SK-N-SH (cell line): ENCODE measurements at regions not wholly inside any gene's neighbourhood (a gene's known extent, or its start where the extent isn't known, plus 50 kb on each side); places are given as distances from the start of the nearest gene placed in this dataset.

Experiments used
- CTCF ChIA-PET: fragments of 300-600, 350-600 bp; formaldehyde crosslinking; extraction: SDS; loops from one replicate; lab custom pipeline; 2021; lab: Yijun Ruan, JAX
- POLR2A ChIA-PET: fragments of 350-600 bp; sonication (Branson Sonifier 250); formaldehyde crosslinking; extraction: SDS; loops from one replicate; lab custom pipeline; 2020; ENCODE audit warnings: antibody characterized with exemption, inconsistent platforms; lab: Yijun Ruan, JAX
- DNase-seq: peaks from one replicate; pipeline ENCODE4 v3.0.0; 2012
- H2AFZ ChIP-seq: fragments of 200-600 bp; sonication (generic); 2 replicates; pipeline ENCODE4 v1.8.1; 2016; ENCODE audit warnings: antibody characterized with exemption, mild to moderate bottlenecking, low read depth
- H3F3A ChIP-seq: fragments of 200-600 bp; sonication (generic); replicated peaks from 2 replicates; pipeline ENCODE3; 2016; ENCODE audit warnings: antibody characterized with exemption, mild to moderate bottlenecking; ENCODE audit not compliant: insufficient read depth
- H3K27ac ChIP-seq, 2 experiments: fragments of 200-500 bp in 1 of 2; fragments of 200-600 bp in 1 of 2; sonication (Bioruptor generic) in 1 of 2; sonication (generic), shearing (Covaris generic) in 1 of 2; 2 replicates each; pipeline versions ENCODE4 v1.5.1 to v1.6.1; 2014 to 2016; ENCODE audit warnings: low read depth in 2 of 2, inconsistent platforms in 1 of 2, low read length in 1 of 2, mild to moderate bottlenecking in 1 of 2, mixed read lengths in 1 of 2
- H3K27me3 ChIP-seq: fragments of 200-600 bp; sonication (generic), shearing (Covaris generic); 2 replicates; pipeline ENCODE4 v1.6.1; 2016; ENCODE audit warnings: mixed run types; ENCODE audit not compliant: insufficient read depth
- H3K36me3 ChIP-seq, 2 experiments: fragments of 200-500 bp in 1 of 2; fragments of 200-600 bp in 1 of 2; sonication (Bioruptor generic) in 1 of 2; sonication (generic) in 1 of 2; replicated peaks in 1 of 2; 2 replicates each; pipeline versions ENCODE3 to v1.5.1; 2014 to 2016; ENCODE audit warnings: low read length in 1 of 2, mild to moderate bottlenecking in 1 of 2; ENCODE audit not compliant: insufficient read depth in 2 of 2, control insufficient read depth in 1 of 2
- H3K4me1 ChIP-seq, 2 experiments: fragments of 200-500 bp in 1 of 2; fragments of 200-600 bp in 1 of 2; sonication (Bioruptor generic) in 1 of 2; sonication (generic), shearing (Covaris generic) in 1 of 2; 2 replicates each; pipeline versions ENCODE4 v1.5.1 to v1.6.1; 2014 to 2016; ENCODE audit warnings: low read depth in 1 of 2, low read length in 1 of 2, mixed run types in 1 of 2; ENCODE audit not compliant: insufficient read depth in 2 of 2, control insufficient read depth in 1 of 2
- H3K4me2 ChIP-seq: fragments of 200-600 bp; sonication (generic), shearing (Covaris generic); 2 replicates; pipeline ENCODE4 v1.6.1; 2017; ENCODE audit warnings: mixed run types
- H3K4me3 ChIP-seq, 2 experiments: fragments of 200-500 bp in 1 of 2; fragments of 200-600 bp in 1 of 2; sonication (Bioruptor generic) in 1 of 2; sonication (generic), shearing (Covaris generic) in 1 of 2; 2 replicates each; pipeline versions ENCODE4 v1.5.1 to v1.8.1; 2014 to 2016; ENCODE audit warnings: low read depth in 2 of 2, inconsistent platforms in 1 of 2, low read length in 1 of 2, mild to moderate bottlenecking in 1 of 2, mixed read lengths in 1 of 2, moderate library complexity in 1 of 2
- H3K79me2 ChIP-seq: fragments of 200-600 bp; sonication (generic); 2 replicates; pipeline ENCODE4 v1.8.1; 2017; ENCODE audit warnings: mild to moderate bottlenecking; ENCODE audit not compliant: insufficient read depth
- H3K9ac ChIP-seq: fragments of 200-600 bp; sonication (generic); 2 replicates; pipeline ENCODE4 v1.6.1; 2017; ENCODE audit warnings: mixed run types
- H3K9me2 ChIP-seq: fragments of 200-600 bp; sonication (generic); 2 replicates; pipeline ENCODE4 v1.6.1; 2017; ENCODE audit warnings: mixed run types
- H3K9me3 ChIP-seq: fragments of 200-600 bp; sonication (generic); 2 replicates; pipeline ENCODE4 v1.6.1; 2017; ENCODE audit warnings: mixed run types, mild to moderate bottlenecking, moderate library complexity
- H4K20me1 ChIP-seq: fragments of 200-600 bp; sonication (generic); 2 replicates; pipeline ENCODE4 v1.6.1; 2017; ENCODE audit warnings: mild to moderate bottlenecking, mixed run types; ENCODE audit not compliant: insufficient read depth
- CTCF ChIP-seq: fragments of 200-600 bp; sonication (generic); IDR thresholded peaks from 2 replicates; pipeline ENCODE4 v1.6.1; 2017; ENCODE audit warnings: antibody characterized with exemption, mild to moderate bottlenecking, moderate library complexity
- EP300 ChIP-seq, 2 experiments: IDR thresholded peaks; 2 replicates each; pipeline versions ENCODE4 v1.4.0 to v1.6.1; 2012; ENCODE audit warnings: borderline replicate concordance in 1 of 2, low read depth in 1 of 2, low read length in 1 of 2
- FOXJ3 ChIP-seq: sonication (generic); formaldehyde crosslinking; IDR thresholded peaks from 2 replicates; pipeline ENCODE4 v1.5.1; 2020; ENCODE audit warnings: mild to moderate bottlenecking, missing genetic modification reagents
- GABPA ChIP-seq: IDR thresholded peaks from 2 replicates; pipeline ENCODE4 v1.4.0; 2012; ENCODE audit warnings: low read depth, mild to moderate bottlenecking
- GATA2 ChIP-seq: sonication (generic); formaldehyde crosslinking; IDR thresholded peaks from 2 replicates; pipeline ENCODE4 v1.5.0; 2020; ENCODE audit warnings: mild to moderate bottlenecking, missing genetic modification reagents
- IRF3 ChIP-seq: fragments of 150-350 bp; IDR thresholded peaks from 2 replicates; pipeline ENCODE4 v1.6.1; 2016; ENCODE audit warnings: mild to moderate bottlenecking, low read depth, low read length
- JUND ChIP-seq: IDR thresholded peaks from 2 replicates; pipeline ENCODE4 v1.4.0; 2012
- MEF2A ChIP-seq: IDR thresholded peaks from 2 replicates; pipeline ENCODE4 v1.4.0; 2012; ENCODE audit warnings: low read depth, borderline replicate concordance
- NRF1 ChIP-seq: IDR thresholded peaks from 2 replicates; pipeline ENCODE4 v1.6.1; 2012; ENCODE audit warnings: low read depth, mild to moderate bottlenecking, low read length
- PBX3 ChIP-seq: IDR thresholded peaks from 2 replicates; pipeline ENCODE4; 2012
- POLR2AphosphoS5 ChIP-seq: IDR thresholded peaks from 2 replicates; pipeline ENCODE4 v1.6.1; 2012; ENCODE audit warnings: low read depth, low read length
- RCOR1 ChIP-seq: fragments of 150-350 bp; IDR thresholded peaks from 2 replicates; pipeline ENCODE4 v1.6.1; 2017; ENCODE audit warnings: antibody characterized with exemption, low read length
- REST ChIP-seq: IDR thresholded peaks from 2 replicates; pipeline ENCODE4 v1.6.1; 2012; ENCODE audit warnings: mild to moderate bottlenecking, low read depth, low read length, moderate library complexity
- RXRA ChIP-seq: IDR thresholded peaks from 2 replicates; pipeline ENCODE4 v1.4.0; 2012; ENCODE audit warnings: low read depth, mild to moderate bottlenecking, borderline replicate concordance
- SIN3A ChIP-seq: IDR thresholded peaks from 2 replicates; pipeline ENCODE4 v1.6.1; 2012; ENCODE audit warnings: low read depth, mild to moderate bottlenecking, low read length, moderate library complexity, borderline replicate concordance
- TAF1 ChIP-seq: IDR thresholded peaks from 2 replicates; pipeline ENCODE4 v1.6.1; 2012; ENCODE audit warnings: low read depth, mild to moderate bottlenecking, low read length, moderate library complexity, borderline replicate concordance
- TCF12 ChIP-seq: IDR thresholded peaks from 2 replicates; pipeline ENCODE4 v1.4.0; 2012
- USF2 ChIP-seq: fragments of 150-350 bp; IDR thresholded peaks from 2 replicates; pipeline ENCODE4 v1.6.1; 2017; ENCODE audit warnings: antibody characterized with exemption, low read length, low read depth, borderline replicate concordance
- YY1 ChIP-seq: IDR thresholded peaks from 2 replicates; pipeline ENCODE4 v1.4.0; 2012; ENCODE audit warnings: low read depth, mild to moderate bottlenecking
- ZBTB33 ChIP-seq: IDR thresholded peaks from 2 replicates; pipeline ENCODE4 v1.4.0; 2012; ENCODE audit warnings: low read depth, borderline replicate concordance
- WGBS: methylation state at CpG from one replicate; pipeline ENCODE4 v1.1.6; 2017; ENCODE audit warnings: low lambda C conversion rate; 5-methylcytosine and 5-hydroxymethylcytosine counted together

GRCh38 chr5:51202161-51202560 is 181.1 kb upstream of the ISL1 start:
- Histone ChIP-seq H4K20me1 (no peaks in the 10 kb centered on the region), H3K79me2 (no peaks in the 10 kb centered on the region), H3F3A (no peaks in the 10 kb centered on the region), H3K4me1 (peaks cover 0 to 8% of the 10 kb centered on the region in 2 experiments; a peak in 2 of 4 replicates), H3K9ac (no peak overlapping the region), H2AFZ (no peak overlapping the region), H3K4me2 (no peak overlapping the region), H3K27ac (no peak overlapping the region; a peak in 1 of 4 replicates), H3K9me3 (no peaks in the 10 kb centered on the region), H3K4me3 (no peak overlapping the region), H3K36me3 (no peaks in the 10 kb centered on the region), H3K27me3 (no peaks in the 10 kb centered on the region), H3K9me2 (no peaks in the 10 kb centered on the region)
- WGBS, result 41% methylated on average over 2 of the region's 2 CpGs
- CTCF ChIA-PET, result no interaction called here
- TF ChIP-seq RXRA (no peak), EP300 (IDR thresholded peaks at IDR 0.05; ENCODE audit: borderline replicate concordance in 1 of 2, low read depth in 1 of 2, low read length in 1 of 2) (no peak), POLR2AphosphoS5 (no peak), FOXJ3 (CRISPR knock-in tag) (no peak), TCF12 (no peak), GATA2 (no peak), PBX3 (no peak), GABPA (no peak), JUND (no peak), NRF1 (no peak), IRF3 (no peak), YY1 (no peak), TAF1 (no peak), CTCF (no peak), USF2 (no peak), SIN3A (no peak), RCOR1 (no peak), ZBTB33 (no peak), MEF2A (no peak), REST (no peak)
- no peak for DNase-seq
- POLR2A ChIA-PET, result no interaction called here
